PFSK-1 (cell line): ENCODE measurements at regions not wholly inside any gene's neighbourhood (a gene's known extent, or its start where the extent isn't known, plus 50 kb on each side); places are given as distances from the start of the nearest gene placed in this dataset.

Experiments
- FOXP2 ChIP-seq: optimal IDR thresholded peaks from 2 replicates; pipeline ENCODE3; 2011; ENCODE audit warnings: borderline replicate concordance, control low read depth, inconsistent platforms; ENCODE audit not compliant: insufficient read depth; ENCODE audit errors: extremely low read length, extremely low read depth
- POLR2AphosphoS5 ChIP-seq: IDR thresholded peaks from 2 replicates; pipeline ENCODE4 v1.6.1; 2012; ENCODE audit warnings: low read depth, mild to moderate bottlenecking, control low read depth, low read length, moderate library complexity
- REST ChIP-seq, 2 experiments: IDR thresholded peaks; 2 replicates each; pipeline versions ENCODE4 v1.6.1 to v1.8.0; 2011 to 2012; ENCODE audit warnings: low read depth in 2 of 2, low read length in 2 of 2, control low read depth in 1 of 2, inconsistent platforms in 1 of 2, mild to moderate bottlenecking in 1 of 2, moderate library complexity in 1 of 2; ENCODE audit not compliant: insufficient read depth in 1 of 2
- SIN3A ChIP-seq: IDR thresholded peaks from 2 replicates; pipeline ENCODE4 v1.6.1; 2012; ENCODE audit warnings: mild to moderate bottlenecking, low read length, moderate library complexity, borderline replicate concordance; ENCODE audit not compliant: insufficient read depth
- TAF1 ChIP-seq: IDR thresholded peaks from 2 replicates; pipeline ENCODE4 v1.6.1; 2012; ENCODE audit warnings: low read length, control low read depth, borderline replicate concordance; ENCODE audit not compliant: insufficient read depth

DNA sequence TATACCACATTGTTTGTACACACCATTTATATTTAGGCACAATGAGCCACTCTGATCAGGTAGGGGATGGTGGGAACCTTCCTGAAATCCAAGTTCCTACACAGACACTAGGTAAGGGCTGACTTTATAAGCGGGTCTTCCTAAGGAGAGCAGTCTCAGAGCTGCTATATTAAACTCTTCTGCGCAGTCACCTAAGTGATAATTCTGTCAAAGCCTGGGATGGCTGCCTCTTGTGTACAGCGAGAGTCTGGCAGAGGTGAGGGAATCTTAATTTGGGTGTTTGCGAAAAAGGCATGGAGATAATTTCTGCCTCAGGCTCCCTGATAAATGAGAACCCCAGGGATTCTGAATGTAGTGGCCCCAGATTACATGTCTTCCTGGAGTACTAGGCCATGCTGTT lies 113.1 kb downstream of the EDEM1 start:
- TF ChIP-seq SIN3A (no peak), TAF1 (no peak), REST (IDR thresholded peaks at IDR 0.05; ENCODE audit: insufficient read depth in 1 of 2, low read depth in 2 of 2, low read length in 2 of 2) (no peak), FOXP2 (no peak), POLR2AphosphoS5 (no peak)

DNA sequence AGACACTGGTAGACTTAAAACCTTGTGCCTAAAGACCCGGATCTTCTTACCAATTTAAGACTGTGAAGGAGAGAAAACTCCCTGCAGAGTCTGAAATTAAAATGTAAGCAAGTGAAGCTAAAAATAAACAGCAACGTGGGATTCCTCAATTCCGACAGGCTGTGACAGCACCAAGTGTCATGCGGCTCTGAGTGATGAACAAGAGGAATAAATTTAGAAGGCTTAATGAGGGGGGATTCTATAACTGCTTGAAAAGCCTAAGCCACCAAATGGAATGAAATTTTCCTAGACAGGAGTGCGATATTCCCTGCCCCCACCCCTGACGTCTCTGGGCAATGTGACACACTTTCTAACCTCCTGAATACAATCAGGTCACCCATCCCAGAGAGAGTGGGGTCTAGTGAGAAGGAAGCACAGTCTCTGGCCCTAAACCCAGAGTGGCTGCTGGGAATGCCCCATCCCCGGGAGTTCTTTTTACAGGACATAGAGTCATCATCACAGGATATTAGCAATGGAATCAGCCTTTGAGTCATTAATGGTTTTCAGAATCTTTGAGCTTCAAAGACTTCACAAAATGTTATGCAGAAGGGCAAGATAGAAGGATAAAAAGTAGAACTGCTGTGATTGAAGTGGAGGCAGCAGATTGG lies 114.3 kb downstream of the EDEM1 start:
- TF ChIP-seq SIN3A (no peak), POLR2AphosphoS5 (no peak), FOXP2 (no peak), TAF1 (no peak), REST (IDR thresholded peaks at IDR 0.05; ENCODE audit: insufficient read depth in 1 of 2, low read depth in 2 of 2, low read length in 2 of 2) (no peak)

- TF ChIP-seq POLR2AphosphoS5, result no peak
- no peak for TF ChIP-seq REST (IDR thresholded peaks at IDR 0.05; ENCODE audit: insufficient read depth in 1 of 2, low read depth in 2 of 2, low read length in 2 of 2)
- TF ChIP-seq FOXP2, result no peak
- TF ChIP-seq TAF1, result no peak
- no peak for TF ChIP-seq SIN3A
Observed at GRCh38 chr3:5302661-5303060, 115.2 kb downstream of the EDEM1 start.

- TF ChIP-seq SIN3A (no peak), POLR2AphosphoS5 (no peak), REST (IDR thresholded peaks at IDR 0.05; ENCODE audit: insufficient read depth in 1 of 2, low read depth in 2 of 2, low read length in 2 of 2) (no peak), TAF1 (no peak), FOXP2 (no peak)
Observed at GRCh38 chr3:5304188-5304587, 116.7 kb downstream of the EDEM1 start.
